ENCODE measurements at regions not wholly inside any gene's neighbourhood (a gene's known extent, or its start where the extent isn't known, plus 50 kb on each side); places are given as distances from the start of the nearest gene placed in this dataset.

DNA sequence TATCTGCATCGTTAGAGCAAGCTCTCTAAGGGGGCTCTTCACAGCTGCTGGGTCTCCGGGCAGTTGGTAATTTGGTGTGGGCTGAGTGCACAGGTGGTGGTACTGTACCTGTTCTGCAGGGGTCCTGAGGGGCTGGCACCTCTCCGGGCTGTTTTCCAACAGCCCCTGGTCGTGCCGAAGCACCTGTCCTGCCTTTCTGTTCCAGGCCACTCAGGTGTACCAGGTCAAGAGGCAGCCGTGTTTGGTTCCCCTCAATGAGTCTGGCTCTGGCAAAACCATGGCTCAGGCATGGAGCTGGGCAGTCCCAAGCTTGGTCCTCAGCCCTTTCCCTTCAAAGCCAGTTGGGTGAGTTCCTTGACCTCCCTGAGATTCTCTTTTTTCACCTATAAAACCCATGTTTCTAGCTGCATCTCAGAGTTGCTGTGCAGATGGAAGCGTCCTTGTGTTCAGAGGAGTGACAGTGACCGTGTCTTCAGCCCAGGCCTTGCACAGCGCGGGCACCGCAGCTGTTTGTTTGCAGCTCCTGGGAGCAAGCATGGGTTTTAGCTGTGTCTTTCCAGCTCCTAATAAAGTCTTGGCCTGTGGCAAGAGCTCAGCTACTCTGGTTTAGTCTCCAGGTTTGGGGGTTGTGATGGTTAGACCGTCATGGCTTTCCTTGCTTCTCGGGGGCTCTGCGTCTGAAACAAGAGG is 110.9 kb downstream of the GLI2 start:
- DNase-seq = peak in 1 of 5 donors; percentile 31
- no peaks in the 10 kb centered on the region for H3K36me3 ChIP-seq
- H3K27me3 ChIP-seq = no peaks in the 10 kb centered on the region
- TF ChIP-seq, protein P1, sequence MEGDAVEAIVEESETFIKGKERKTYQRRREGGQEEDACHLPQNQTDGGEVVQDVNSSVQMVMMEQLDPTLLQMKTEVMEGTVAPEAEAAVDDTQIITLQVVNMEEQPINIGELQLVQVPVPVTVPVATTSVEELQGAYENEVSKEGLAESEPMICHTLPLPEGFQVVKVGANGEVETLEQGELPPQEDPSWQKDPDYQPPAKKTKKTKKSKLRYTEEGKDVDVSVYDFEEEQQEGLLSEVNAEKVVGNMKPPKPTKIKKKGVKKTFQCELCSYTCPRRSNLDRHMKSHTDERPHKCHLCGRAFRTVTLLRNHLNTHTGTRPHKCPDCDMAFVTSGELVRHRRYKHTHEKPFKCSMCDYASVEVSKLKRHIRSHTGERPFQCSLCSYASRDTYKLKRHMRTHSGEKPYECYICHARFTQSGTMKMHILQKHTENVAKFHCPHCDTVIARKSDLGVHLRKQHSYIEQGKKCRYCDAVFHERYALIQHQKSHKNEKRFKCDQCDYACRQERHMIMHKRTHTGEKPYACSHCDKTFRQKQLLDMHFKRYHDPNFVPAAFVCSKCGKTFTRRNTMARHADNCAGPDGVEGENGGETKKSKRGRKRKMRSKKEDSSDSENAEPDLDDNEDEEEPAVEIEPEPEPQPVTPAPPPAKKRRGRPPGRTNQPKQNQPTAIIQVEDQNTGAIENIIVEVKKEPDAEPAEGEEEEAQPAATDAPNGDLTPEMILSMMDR (IDR thresholded peaks at IDR 0.05) = no peak
- TF ChIP-seq EP300 (IDR thresholded peaks at IDR 0.05) = no peak
- no peak for TF ChIP-seq POLR2A (IDR thresholded peaks at IDR 0.05)
- H3K4me1 ChIP-seq (ENCODE audit: insufficient read depth) = peaks cover 28% of the 10 kb centered on the region
- intact Hi-C loops (cut with DNase I) = no loop called here
- no peak overlapping the region for H3K27ac ChIP-seq
- no peak overlapping the region for H3K4me3 ChIP-seq
- WGBS, 3 donors = 89 to 92% (median 90%) methylated on average over 14 of the region's 14 CpGs
- peaks cover 0 to 3% of the 10 kb centered on the region in 2 donors for H3K9me3 ChIP-seq

DNA sequence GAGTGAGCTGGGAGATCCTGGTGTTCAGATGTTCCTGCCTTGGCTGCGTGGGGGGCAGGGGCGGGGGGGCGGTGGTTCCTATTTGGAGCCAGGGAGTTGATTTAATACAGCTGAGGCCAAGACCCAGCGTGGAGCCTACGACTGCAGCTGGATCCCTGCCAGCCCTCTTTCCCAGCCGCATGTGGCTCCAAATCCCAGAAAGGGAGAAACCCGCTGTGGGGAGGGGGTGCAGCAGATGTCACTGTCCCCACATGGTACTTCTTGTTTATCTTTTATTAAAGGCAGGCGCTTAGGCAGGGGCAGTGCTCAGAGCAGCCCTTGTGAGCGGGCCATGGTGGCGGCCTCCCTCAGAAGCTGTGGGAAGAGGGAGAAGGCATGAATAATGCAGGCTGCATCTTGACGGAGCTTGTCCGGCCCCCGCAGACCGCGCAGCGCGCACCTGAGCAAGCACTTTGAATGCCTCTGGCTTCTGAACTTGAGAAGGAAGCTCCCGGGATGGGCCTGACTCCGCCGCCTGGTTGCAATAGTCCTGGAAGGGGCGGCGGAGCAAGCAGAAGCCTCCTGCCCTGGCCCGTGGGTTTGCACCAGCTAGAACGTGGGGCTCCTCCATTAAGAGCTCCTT is 112.1 kb downstream of the GLI2 start:
- peak in 3 of 5 donors; percentile 55 to 86 (median 63) for DNase-seq
- H3K36me3 ChIP-seq = no peaks in the 10 kb centered on the region
- peaks cover 29% of the 10 kb centered on the region for H3K4me1 ChIP-seq (ENCODE audit: insufficient read depth)
- WGBS, 3 donors = 60 to 70% (median 61%) methylated on average over 23 to 24 of the region's 24 CpGs
- TF ChIP-seq, protein P1 (IDR thresholded peaks at IDR 0.05) = no peak
- TF ChIP-seq EP300 (IDR thresholded peaks at IDR 0.05) (no peak), POLR2A (IDR thresholded peaks at IDR 0.05) (no peak)
- H3K4me3 ChIP-seq = no peak overlapping the region
- no peak overlapping the region for H3K27ac ChIP-seq
- H3K27me3 ChIP-seq = no peaks in the 10 kb centered on the region
- H3K9me3 ChIP-seq = peaks cover 0 to 3% of the 10 kb centered on the region in 2 donors
- intact Hi-C loops (cut with DNase I) = no loop called here

DNA sequence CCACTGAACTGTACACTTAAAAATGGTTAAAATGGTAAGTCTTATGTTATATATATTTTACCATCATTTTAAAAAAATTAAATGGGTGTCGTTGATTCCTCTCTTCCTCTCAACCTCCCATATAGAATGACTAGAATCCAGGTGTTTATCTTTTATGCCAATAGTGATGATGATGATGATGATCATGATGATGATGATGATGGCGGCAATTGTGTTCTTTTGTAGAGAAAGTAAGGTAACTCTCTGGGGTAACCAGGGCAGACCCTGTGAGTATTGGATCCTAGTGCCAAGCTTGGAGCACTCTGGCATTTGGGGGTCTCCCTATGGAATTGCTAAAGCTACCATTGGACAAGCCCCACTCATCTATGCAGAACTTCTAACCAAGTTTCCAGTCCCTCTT is 113.6 kb downstream of the GLI2 start:
- TF ChIP-seq, protein P1 (IDR thresholded peaks at IDR 0.05) = no peak
- TF ChIP-seq POLR2A (IDR thresholded peaks at IDR 0.05) (no peak), EP300 (IDR thresholded peaks at IDR 0.05) (no peak)
- H3K4me1 ChIP-seq (ENCODE audit: insufficient read depth) = peaks cover 20% of the 10 kb centered on the region
- no peak for DNase-seq
- peaks cover 0 to 3% of the 10 kb centered on the region in 2 donors for H3K9me3 ChIP-seq
- intact Hi-C loops (cut with DNase I) = no loop called here
- no peak overlapping the region for H3K27ac ChIP-seq
- no peaks in the 10 kb centered on the region for H3K36me3 ChIP-seq
- H3K27me3 ChIP-seq = no peaks in the 10 kb centered on the region
- H3K4me3 ChIP-seq = no peak overlapping the region
- WGBS, 3 donors = 95 to 98% (median 98%) methylated on average over 2 of the region's 2 CpGs

DNA sequence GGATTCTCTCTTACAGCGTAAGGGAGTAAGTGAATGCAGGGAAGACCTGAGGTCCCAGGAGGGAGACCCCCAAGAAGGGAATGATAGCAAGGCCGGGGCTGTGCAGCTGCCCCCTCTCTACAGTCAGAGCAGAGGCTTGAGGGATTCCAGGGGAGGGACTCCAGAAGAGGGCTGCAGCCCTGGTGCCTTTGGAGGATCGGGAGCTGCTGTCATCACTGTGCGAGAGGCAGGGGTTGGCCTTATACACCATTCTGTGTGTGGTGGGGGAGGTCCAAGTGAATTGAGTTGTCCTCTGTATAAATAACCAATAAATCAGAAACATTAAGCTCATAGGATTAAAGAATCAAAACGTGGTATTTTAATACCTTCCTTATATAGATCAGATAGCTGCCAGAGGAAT is 114.9 kb downstream of the GLI2 start:
- TF ChIP-seq, protein P1 (IDR thresholded peaks at IDR 0.05) = no peak
- no peak for TF ChIP-seq POLR2A (IDR thresholded peaks at IDR 0.05)
- no peak for TF ChIP-seq EP300 (IDR thresholded peaks at IDR 0.05)
- 77 to 80% (median 79%) methylated on average over 5 of the region's 5 CpGs for WGBS, 3 donors
- H3K27me3 ChIP-seq = no peaks in the 10 kb centered on the region
- H3K27ac ChIP-seq = no peak overlapping the region
- no peak overlapping the region for H3K4me3 ChIP-seq
- no peaks in the 10 kb centered on the region for H3K36me3 ChIP-seq
- peaks cover 11% of the 10 kb centered on the region for H3K4me1 ChIP-seq (ENCODE audit: insufficient read depth)
- peaks cover 0 to 3% of the 10 kb centered on the region in 2 donors for H3K9me3 ChIP-seq
- DNase-seq = no peak
- intact Hi-C loops (cut with DNase I) = no loop called here

All from ovary (tissue), 7 donors.